ENCODE measurements at regions not wholly inside any gene's neighbourhood (a gene's known extent, or its start where the extent isn't known, plus 50 kb on each side); places are given as distances from the start of the nearest gene placed in this dataset.

DNA sequence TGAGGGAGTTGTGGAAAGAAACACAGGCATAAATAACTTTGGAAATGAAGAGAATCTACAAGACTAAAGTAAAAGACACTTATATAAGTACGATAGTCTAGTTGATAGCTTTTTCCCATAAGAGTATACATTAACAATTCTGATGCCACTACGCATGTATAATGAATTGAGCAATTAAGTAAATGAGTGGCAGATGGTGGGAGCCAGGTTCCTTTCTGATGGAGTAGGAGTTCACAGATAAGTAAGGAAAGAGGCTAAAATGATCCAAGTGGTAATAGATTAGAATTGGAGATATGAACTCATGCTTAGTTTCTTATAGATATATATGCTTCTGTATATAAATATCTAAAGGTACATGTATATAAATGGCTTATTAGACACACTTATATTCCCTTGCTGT lies 368.3 kb downstream of the FAM181B start:
- no peak for DNase-seq

DNA sequence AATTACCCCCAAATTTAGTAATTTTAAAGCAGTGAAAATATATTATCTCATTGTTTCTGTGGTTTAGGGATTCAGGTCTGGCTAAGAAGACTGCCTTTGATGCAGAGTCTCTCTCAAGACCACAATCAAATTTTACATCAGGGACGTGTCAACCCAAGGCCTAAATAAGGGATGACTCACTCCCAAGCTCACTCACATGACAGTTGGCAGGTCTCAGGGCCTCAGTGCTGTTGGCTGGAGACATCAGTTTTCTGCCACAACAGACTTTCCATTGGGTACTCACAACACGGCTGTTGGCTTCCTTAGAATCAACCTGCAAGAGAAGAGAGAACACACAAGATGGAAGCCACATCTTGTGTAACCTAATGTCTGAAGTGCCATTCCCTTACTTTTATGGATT lies 377.3 kb downstream of the FAM181B start:
- no peak for DNase-seq

DNA sequence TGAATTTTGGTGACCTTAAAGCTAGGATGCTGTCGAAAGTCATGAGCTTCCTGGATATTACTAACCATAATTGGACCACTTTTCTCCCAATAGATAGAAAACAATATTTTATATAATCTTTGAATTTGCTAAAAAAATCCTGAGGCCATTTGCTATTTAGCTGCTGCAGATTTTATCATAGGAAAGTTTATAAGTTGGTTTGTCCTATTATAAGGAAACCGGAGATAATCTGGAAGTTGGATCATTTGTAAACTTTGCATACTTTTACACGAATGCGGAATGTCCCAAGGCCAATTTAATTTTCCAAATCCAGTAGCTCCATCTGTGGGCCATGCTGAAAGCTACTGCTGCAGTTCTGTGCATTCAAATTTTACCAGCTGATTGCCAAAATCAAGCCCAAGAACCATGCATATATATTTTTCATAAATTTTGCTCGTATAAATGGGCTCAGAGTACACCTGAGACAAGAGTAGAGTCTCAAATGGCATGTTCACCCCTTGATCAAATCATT lies 378.3 kb downstream of the FAM181B start:
- no peak for DNase-seq

DNA sequence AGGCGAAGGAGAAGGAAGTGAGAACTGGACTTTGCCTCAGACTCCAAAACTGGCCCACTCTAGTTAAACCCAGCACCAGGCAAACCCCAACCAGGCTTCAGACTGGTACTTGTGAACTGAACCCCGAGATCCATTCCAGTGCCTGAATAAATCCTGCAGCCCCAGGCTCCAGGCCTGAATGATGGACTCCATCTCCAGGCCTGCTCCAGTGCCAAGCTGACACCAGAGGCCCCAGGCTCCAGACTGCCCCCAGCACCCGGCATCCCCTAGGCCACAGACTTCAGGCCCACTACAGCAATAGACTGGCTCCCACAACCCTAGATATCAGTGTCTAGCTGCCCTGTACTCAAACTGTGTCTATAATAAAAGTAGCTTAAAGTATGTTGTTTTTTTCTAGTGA lies 406.8 kb downstream of the FAM181B start:
- no peak for DNase-seq

DNA sequence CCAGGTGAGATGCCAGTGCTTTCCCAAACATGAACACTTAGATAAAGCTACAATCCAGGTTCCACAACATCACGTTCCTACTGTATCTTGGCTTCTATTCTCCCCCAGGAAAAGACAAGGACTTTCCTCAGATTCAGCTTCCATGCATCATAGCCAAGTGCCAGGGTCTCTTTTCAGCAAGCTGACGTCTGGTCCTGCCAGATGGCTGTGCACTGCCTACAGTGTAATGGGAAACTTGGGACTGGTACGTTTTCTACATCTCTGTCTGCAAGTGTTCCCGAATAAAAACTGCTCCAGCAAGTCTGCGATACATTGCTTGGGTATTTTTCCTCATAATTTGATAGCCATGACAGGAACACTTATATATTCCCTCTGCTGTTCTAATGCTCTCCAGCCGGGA lies 412.5 kb downstream of the FAM181B start:
- DNase-seq: no peak

DNA sequence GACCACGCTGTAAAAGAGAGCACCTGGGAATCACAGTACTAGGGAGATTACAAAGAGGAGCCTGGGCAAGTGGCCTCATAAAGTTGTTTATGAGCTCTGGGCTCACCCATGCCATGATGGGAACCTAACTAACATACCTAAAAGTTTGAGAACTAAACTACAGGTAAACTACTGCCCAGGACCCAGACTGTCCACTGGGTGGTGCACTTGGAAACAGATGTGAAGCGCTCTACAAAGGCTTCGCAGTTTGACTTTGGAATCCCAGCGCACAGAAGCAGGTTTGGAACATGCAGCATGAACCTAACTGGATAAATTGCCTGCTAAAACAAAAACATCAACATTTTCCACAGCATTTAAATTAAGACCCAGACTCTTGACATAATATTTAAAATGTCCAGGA lies 418.6 kb downstream of the FAM181B start:
- DNase-seq: no peak

DNA sequence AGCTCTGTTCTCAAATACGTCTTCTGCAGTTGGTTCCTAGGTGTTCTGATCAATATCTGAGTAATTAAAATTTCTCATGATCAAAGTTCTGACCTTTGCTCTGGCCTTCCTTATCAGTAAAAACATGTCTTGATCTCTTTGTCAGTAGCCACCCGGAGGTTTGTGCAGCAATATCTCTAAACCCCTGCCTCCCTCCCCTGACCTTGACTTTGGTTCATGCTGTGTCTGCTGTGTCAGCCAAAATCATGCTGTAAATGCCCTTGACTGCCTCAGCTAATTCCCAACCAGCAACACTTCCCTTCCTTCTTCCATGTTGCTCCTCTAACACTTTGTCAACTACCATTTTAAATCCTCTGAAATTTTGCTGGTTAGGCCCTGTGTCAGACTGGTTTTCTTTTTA lies 424.7 kb downstream of the FAM181B start:
- DNase-seq: no peak

DNA sequence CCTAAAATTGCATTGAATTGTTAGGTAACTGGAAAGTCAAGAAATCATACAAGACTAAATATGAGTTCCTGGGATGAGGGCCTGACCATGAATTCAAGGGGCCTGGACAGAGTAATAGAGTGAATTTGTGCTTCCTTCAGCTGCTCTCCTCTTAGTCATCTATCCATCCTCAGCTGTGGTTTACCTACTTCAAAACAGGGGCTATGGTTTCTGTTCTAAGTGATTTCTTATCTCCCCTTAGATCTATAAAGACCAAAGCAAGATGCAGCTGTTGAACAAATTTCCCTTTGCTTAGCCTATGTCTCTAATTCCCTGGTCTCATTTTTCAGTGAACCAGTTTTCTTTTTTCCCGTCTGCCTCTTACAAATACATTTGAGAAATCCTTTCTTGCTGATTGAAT lies 428.5 kb downstream of the FAM181B start:
- DNase-seq: no peak

DNA sequence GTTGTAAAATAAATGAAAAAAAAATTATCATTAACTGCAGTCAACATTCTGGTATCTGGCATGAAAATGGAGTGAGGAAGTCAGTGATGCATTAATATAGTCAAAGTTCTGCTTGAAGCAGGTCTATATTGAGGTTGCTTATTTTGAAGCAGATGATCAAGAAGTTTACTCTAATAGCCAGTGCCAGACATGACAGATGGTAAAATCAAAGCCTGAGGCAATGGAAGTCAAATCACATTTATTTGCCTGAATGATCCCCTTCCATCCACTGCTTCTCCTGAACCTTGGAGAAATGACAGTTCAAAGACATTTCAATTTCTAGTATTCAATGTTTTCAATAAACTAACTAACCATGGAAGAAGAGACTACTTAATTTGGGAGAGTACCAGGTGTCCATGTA lies 430.0 kb downstream of the FAM181B start:
- no peak for DNase-seq

DNA sequence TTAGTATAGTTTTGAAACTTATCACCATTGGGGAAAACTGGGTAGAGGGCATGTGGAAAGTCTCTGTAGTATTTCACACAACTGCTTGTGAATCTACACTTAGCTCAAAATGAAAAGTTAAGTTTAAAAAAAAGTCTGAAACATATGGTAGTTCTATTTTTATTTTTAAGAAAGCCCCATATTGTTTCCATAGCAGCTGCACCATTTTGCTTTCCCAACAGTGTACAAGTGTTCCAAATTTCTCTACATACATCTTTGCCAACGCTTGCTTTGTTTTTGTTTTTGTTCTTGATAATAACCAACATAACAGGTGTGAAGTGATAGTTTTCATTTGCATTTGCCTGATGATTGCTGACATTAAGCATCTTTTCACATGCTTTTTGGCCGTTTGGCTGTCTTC lies 445.2 kb downstream of the FAM181B start:
- no peak for DNase-seq

DNA sequence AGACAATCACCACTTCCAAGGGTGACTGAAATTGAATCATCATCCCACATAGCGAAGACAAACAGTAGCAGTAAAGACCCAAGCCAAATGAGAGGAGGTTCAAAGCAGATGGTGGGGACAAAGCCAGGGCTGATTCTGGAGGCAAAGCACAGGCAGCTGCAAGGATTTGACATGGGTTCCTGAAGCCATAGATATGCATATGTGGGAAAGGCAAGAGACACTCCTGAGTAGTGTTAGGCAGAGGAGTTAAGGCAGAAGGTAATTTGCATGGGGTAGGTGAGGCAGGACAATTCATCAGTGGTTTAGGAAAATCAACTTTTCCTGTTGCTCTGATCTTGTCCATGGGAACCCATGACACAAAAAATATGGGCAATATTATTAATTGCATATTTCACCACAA lies 462.8 kb downstream of the FAM181B start:
- no peak for DNase-seq

DNA sequence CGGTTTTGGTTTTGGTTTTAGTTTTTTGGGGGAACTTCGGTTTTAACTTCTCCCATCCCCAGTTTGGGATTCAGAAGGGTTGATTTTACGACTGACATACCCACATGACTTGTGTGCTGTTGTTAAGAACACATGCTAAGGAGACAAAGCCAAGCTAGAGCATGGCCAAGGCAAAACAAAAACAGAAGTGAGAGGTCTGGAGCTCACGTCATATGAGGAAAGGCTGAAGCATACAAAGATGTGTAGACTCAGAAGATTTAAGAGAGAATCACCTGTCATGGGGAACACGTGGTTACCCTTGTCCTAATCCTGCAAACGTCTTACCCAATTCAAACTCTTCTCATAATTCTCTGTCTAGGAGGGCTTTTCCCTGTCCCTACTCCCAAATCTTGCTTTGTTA lies 465.0 kb downstream of the FAM181B start:
- no peak for DNase-seq

DNA sequence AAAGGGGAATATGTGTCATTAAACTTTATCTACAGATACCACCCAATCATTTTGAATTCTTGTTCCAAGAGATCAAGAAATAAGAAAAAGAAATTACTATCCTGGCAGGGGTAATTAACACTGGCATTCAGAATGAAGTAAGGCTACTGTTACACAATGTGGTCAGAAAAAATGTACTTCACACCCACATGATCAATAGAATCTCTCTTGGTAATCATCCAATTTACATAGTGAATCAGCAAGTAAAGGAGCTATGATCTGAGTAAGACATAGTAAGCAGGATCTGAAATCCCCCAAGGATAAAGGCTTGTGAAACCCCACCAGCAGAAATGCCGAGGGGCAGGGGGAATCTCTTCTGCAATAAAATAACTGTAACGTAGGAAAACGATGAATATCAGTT lies 466.5 kb downstream of the FAM181B start:
- no peak for DNase-seq

DNA sequence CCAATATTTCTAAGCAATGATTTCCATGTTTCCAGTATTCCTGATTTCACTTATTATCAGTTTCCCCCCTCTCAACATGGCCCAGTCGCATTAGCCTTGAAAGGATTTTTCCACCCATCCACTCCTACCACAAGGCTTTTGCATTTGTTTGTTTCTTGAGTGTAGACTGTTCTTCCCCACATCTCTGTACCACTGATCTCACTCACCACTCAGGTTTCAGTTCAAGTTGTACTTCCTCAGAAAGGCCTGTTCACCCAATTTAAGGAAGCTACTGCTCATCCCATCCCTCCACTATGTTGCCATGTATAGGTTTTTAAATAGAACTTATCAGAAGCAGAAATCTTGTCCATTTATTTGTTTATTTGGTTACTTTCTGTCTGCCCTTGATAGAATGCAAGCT lies 472.3 kb downstream of the FAM181B start:
- DNase-seq: no peak

DNA sequence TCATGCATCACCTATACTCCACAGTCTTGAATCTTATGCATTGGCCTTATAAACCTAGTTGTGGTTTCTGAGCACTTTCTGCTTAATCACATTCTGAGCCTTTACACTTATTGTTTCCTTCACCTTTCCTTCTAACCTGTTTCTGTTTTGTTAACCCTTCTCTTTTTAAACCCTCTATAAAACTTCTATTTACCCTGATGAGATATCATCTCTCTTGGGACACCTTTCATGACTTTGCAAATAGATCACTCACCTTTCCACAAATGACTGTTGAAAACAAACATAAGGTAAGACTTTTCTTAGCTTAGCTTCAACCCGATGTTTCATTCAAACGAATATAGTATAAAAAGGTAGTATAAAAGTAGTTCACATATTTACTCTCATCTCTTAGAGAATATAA lies 483.6 kb downstream of the FAM181B start:
- no peak for DNase-seq

DNA sequence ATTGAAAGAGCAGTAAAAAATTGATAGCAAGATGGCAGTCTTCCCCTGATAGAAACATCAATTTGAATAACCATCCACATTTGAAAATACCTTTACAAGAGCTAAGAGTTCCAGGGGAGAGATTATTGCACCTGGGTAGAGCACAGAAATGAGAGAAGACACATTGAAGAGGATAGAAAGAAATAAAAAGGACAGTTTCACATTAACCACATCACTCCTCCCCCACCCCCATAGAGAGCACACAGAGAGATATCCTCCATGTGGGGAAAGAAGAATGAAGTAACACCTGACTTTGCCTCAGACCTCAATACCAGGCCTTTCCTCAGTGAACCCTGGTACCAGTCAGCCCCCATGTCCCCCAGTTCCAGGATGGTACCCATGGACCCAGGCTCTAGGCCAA lies 486.7 kb downstream of the FAM181B start:
- no peak for DNase-seq

DNA sequence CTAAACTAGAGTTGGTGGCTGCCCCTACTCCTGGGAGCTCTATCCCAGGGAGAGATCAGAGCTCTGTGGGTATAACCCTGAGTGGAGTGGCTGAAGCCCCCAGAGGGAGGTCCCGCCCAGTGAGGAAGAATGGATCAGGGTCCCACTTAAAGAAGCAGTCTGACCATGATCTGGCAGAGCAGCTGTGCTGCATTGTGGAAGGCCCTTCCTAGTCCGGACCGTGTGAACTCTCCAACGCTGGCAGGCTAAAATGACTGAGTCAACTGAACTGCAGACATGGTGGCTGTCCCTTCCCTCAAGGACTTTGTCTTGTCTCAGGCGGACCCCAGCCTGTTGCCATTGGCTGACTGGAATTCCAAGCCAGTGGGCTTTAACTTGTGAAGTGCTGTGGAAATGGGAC lies 494.2 kb downstream of the FAM181B start:
- DNase-seq: no peak

DNA sequence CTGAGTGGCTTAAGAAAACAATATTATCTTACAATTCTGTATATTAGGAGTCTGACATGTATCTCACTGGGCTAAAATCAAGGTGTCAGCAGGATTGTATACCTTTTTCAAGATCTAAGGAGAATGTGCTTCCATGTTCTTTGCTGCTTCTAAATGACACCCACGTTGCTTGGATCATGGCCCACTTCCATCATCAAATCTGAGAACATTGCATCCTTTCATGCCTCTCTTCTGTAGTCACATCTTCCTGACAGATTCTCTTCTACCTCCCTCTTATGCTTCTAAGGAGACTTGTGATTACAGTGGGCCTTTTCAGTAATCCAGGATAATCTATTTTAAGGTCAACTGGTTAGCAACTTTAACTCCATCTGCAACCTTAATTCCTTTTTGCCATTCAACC lies 499.4 kb downstream of the FAM181B start:
- DNase-seq: no peak

DNA sequence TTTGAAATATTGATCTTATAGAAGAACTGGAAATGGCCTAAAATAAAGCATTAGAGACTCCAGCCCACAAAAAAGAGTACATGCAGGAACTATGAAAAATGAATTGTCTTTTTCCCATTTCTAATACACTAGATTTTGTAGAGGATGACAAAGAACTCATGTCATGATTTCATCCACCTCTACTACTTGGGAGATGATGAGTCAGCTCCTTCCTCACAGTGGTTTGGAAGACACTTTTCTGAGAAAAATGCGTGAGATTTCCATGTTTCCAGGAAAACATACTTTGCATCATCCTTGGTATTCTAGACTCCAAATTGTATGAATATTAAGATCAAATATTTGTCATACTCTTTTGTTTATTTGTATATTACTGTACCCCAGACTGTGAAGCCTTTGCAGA lies 500.5 kb downstream of the FAM181B start:
- no peak for DNase-seq

DNA sequence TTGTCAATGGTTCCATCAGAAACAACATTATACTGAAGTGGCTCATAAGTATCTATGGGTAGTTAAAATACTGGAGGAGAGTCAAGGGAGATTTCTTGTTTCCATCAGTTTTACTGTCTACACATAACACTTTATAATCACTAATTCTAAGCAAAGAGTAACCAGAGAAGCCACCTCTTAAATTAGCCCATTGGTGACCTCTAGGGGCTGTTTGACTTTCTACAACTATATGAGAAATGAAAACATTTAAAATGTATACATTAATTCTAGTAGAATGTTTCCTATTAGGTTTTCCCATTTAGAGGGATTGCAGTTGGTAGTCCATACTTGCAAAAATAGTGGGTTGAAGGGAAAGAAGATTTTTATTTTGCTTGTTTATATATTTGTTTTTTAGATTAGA lies 504.3 kb downstream of the FAM181B start:
- DNase-seq: no peak

DNA sequence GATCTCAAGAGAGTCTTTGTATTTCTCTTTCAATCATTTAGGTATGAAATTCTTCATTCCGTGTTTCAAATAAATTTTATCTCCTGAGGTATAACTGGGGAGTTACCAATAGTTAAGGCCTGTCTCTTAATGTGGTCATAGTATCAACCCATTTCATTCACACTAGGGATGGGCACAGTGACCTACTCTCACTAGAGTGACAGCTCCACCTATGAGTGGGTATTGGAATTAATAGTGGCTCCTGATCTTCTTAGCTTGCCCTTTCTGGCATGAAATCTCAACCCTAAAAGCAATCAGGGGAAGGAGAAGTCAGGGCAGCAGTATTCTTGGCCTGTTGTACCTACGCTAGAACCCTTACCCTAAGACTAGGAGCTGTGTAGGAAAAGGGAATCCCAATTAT lies 507.7 kb downstream of the FAM181B start:
- no peak for DNase-seq

DNA sequence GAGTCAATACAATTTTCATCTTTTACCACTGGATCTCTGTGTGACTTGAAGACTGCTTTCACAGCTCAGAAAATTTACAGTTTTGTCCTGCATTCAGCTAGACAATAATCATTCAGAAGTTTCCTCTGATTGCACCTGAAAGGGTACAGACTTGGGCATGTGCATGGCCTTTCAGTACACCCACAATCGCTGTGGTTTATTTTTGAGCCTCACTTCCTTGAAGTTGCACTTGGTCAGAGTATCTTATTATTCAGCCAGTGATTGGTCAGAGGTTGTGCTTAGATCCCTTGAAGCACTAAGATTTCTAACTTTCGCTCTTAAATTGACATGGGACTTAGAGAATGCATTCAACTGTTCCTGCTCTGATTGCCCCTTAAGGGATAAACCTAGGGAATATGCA lies 508.2 kb downstream of the FAM181B start:
- no peak for DNase-seq

DNA sequence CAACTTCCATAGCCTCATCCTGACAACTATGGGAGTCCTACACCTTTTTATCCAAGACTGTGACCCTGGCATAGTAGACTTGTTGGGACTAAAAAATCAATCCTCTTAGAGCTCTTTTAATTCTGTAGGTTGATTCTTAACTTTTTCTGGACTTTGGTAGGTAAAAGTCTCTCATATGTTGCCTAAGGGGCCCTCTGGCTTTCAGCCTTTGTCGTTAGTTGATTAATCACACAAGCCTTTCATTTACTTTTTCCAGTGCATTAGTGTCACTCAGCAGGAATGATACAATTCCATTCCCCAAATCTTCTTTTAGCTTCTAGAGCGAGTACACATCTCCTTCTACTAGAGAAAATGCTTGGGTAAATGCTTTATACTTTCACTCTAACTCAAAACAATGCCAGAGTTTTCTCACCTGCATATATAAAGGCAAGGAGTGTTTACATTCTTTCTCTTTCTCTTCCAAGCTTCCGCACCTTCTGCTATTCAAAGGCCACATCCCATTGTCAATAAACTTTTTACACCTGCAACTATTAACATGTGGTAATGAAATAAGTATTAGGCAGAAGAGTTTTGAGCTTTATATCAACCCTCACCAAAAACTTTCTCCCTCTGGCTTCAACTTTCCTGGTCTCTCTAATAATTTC lies 516.6 kb downstream of the FAM181B start:
- no peak for DNase-seq

DNA sequence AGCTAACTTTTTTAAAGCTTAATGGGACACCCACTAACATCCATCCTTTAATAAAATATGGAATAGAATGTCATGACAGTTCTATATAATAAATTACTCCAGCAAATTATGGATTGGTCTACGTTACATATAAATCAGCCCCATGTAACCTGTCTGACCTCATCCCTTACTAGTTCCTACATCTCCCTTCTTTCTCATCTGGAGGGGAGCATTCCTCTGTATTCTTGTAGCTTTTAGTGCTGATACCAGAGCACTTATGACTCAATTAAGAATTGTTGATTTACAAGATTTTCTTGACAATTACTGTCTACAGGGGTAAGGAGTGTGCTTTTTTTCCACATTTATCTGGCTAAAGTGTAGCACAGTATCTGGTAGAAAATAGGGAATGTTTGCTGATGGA lies 523.7 kb downstream of the FAM181B start:
- no peak for DNase-seq

DNA sequence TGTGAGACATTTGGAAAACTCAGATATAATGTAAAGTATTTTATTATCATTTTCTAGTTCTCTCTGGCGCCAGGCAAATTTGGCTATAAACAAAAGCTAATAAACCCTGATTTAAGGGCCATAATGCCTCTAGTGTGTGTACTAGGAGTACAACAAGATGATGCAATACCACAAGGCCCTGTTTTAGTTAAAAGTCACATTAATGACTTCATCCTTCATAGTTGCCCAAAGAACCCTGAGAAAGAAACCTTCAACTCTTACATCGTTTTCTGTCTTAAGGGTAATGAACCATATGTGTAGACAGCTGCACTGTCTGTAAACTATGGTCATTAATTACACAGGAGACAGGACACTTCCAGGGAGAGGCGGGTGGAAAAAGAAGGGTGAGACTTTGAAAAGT lies 538.4 kb downstream of the FAM181B start:
- DNase-seq: no peak

DNA sequence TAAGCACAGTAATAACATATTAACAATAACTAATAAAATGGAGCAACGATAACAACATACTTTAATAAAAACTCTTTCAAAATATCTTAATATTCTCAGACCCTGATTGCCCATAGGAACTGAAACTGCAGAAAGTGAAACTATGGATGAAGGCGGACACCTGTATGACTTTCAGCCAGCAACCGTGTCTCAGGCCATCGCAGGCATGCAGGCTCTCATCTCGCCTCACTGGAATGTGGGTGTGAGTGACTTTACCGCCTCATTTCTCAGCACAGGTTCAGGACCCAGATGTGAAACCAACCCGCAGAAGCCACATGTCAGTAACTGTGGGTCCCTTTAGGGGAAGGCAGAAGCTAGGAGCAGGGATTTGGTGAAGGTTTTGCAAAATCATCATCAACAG lies 539.1 kb downstream of the FAM181B start:
- no peak for DNase-seq

All from NCI-H2081 (cell line).